HL-60 (cell line): ENCODE measurements at regions not wholly inside any gene's neighbourhood (a gene's known extent, or its start where the extent isn't known, plus 50 kb on each side); places are given as distances from the start of the nearest gene placed in this dataset.

Experiments used
- DNase-seq, 2 experiments: peaks; one replicate each; pipeline ENCODE4 v3.0.0-alpha.2; 2010 to 2020; ENCODE audit warnings: low read depth in 1 of 2, low spot score in 1 of 2
- H3K27ac ChIP-seq: fragments of 250-450 bp; sonication (Bioruptor Pico); replicated peaks from 2 replicates; pipeline ENCODE4 v1.5.1; 2020; ENCODE audit warnings: mild to moderate bottlenecking, moderate library complexity
- H3K27me3 ChIP-seq: fragments of 250-450 bp; sonication (Bioruptor Pico); 2 replicates; pipeline ENCODE4 v1.5.1; 2021; ENCODE audit warnings: mild to moderate bottlenecking, moderate library complexity; ENCODE audit not compliant: insufficient read depth, poor library complexity, severe bottlenecking
- H3K4me3 ChIP-seq: replicated peaks from 2 replicates; pipeline ENCODE4 v1.5.1; 2011; ENCODE audit warnings: mild to moderate bottlenecking, control low read depth, low read length; ENCODE audit not compliant: insufficient read depth
- GABPA ChIP-seq: IDR thresholded peaks from 2 replicates; pipeline ENCODE4 v1.6.1; 2012; ENCODE audit warnings: low read depth
- POLR2AphosphoS5 ChIP-seq: IDR thresholded peaks from 2 replicates; pipeline ENCODE4 v1.6.1; 2012; ENCODE audit warnings: low read depth
- SPI1 ChIP-seq: IDR thresholded peaks from 2 replicates; pipeline ENCODE4 v1.6.1; 2012; ENCODE audit warnings: low read depth, mild to moderate bottlenecking, borderline replicate concordance
- TF ChIP-seq, protein P1 (sequence below): IDR thresholded peaks from one replicate; pipeline ENCODE4 v1.5.1; 2011; ENCODE audit warnings: low read length, control low read depth, inconsistent platforms; ENCODE audit not compliant: insufficient read depth
- TF ChIP-seq, protein P2 (sequence below): IDR thresholded peaks from 2 replicates; pipeline ENCODE4 v1.6.1; 2012; ENCODE audit warnings: low read depth; ENCODE audit not compliant: insufficient replicate concordance

DNA sequence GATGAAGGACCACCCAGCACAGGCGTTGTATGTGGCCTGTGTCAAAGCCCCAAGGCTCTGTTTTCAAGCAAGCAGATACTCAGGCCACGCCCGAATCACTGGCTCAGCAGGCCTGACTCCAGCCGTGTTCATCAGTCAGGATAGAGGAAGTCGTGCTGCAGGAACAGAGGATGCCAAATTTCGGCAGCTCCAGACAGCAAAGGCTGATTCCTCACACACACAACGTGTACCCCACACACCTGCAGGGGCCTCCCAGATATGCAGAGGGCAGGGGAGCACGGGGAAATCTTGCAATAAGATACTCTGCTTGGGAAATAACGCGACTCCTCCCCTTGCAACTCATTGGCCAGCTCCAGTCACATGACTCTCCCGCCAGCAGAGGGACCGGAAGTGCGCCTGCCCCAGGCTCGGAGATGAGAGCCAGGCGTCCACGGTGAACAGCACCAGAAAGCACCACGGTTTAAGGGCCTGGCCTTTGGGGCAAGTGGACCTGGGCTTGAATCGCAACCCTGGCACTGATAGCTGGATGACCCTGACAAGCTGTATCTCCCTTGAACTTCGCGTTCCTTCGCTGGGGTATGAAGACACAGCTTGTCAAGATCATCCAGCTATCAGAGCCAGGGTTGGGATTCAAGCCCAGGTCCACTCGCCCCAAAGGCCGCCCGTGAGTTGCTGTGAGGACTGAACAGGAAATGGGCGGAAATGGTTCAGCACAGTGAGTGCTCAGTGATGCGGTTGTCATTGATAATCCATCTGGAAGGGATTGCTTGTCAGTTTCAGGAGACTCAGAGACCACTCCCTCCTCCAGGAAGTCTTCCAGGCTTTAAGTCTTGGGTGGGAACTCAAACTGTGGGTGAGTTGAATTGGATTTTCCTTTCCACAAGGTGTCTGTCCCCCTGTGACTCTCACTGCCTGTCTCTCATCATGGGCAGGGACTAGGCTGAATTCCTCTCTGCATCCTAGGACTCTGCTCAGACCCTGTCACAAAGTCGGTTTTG, 88.5 kb downstream of the MYEOV start:
- H3K27ac ChIP-seq, result peak overlapping the region; percentile 56
- 0 out of 2 replicates have a peak overlapping the region, but pooled peaks have one; percentile 17 for H3K4me3 ChIP-seq
- peak; percentile 85 to 88 for DNase-seq
- peak; percentile 57; the same call in 1 of the 2 replicates for TF ChIP-seq POLR2AphosphoS5
- TF ChIP-seq, protein P1, sequence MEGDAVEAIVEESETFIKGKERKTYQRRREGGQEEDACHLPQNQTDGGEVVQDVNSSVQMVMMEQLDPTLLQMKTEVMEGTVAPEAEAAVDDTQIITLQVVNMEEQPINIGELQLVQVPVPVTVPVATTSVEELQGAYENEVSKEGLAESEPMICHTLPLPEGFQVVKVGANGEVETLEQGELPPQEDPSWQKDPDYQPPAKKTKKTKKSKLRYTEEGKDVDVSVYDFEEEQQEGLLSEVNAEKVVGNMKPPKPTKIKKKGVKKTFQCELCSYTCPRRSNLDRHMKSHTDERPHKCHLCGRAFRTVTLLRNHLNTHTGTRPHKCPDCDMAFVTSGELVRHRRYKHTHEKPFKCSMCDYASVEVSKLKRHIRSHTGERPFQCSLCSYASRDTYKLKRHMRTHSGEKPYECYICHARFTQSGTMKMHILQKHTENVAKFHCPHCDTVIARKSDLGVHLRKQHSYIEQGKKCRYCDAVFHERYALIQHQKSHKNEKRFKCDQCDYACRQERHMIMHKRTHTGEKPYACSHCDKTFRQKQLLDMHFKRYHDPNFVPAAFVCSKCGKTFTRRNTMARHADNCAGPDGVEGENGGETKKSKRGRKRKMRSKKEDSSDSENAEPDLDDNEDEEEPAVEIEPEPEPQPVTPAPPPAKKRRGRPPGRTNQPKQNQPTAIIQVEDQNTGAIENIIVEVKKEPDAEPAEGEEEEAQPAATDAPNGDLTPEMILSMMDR, result no peak
- peak; percentile 76 for TF ChIP-seq SPI1
- no peaks in the 10 kb centered on the region for H3K27me3 ChIP-seq

DNA sequence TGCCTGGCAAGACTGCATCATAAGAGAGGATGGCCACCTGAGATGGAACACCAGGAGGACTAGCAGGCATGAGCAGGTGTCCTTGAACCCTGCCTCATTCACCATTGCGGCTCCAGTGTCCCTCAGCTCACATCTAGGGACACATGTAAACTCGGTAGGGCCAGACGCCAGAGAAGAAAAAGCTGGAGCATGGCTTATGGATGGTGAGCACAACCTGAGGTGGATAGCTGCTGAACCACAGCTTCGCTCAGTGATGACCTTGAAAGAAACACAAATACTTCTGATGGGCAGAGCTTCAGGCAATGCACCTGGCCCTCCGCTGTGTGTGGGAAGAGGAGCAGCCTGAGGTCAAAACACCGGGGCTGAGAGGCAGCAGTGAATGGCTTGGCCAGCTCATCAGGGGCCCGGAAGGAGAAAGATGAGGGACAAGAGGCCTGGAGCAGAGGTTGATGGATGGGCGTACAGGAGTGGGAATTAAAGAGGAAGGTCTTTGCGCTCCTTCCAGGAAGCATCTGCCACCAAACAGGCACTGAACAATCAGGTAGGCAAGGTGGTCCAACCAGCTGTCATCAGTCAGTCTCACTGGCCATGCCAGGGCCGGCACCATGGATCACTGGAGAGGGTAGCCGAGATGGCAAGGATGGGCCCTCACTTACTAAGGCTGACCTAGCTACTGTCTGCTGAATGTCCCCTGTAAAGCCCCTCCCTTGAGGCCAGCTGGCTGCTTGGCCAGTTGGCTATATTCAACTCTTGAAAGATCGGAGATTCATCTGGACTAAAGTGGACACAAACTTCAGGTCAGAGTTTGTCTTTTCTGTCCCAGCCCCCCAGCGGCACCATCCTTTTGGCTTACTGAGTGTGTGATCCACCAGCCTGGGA, 89.7 kb downstream of the MYEOV start:
- Histone ChIP-seq H3K27me3 (no peaks in the 10 kb centered on the region), H3K27ac (no peak overlapping the region), H3K4me3 (no peak overlapping the region)
- no peak for TF ChIP-seq POLR2AphosphoS5
- TF ChIP-seq, protein P1, result no peak
- no peak for TF ChIP-seq SPI1
- TF ChIP-seq, protein P2, sequence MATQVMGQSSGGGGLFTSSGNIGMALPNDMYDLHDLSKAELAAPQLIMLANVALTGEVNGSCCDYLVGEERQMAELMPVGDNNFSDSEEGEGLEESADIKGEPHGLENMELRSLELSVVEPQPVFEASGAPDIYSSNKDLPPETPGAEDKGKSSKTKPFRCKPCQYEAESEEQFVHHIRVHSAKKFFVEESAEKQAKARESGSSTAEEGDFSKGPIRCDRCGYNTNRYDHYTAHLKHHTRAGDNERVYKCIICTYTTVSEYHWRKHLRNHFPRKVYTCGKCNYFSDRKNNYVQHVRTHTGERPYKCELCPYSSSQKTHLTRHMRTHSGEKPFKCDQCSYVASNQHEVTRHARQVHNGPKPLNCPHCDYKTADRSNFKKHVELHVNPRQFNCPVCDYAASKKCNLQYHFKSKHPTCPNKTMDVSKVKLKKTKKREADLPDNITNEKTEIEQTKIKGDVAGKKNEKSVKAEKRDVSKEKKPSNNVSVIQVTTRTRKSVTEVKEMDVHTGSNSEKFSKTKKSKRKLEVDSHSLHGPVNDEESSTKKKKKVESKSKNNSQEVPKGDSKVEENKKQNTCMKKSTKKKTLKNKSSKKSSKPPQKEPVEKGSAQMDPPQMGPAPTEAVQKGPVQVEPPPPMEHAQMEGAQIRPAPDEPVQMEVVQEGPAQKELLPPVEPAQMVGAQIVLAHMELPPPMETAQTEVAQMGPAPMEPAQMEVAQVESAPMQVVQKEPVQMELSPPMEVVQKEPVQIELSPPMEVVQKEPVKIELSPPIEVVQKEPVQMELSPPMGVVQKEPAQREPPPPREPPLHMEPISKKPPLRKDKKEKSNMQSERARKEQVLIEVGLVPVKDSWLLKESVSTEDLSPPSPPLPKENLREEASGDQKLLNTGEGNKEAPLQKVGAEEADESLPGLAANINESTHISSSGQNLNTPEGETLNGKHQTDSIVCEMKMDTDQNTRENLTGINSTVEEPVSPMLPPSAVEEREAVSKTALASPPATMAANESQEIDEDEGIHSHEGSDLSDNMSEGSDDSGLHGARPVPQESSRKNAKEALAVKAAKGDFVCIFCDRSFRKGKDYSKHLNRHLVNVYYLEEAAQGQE, result no peak
- no peak for TF ChIP-seq GABPA
- no peak for DNase-seq

DNA sequence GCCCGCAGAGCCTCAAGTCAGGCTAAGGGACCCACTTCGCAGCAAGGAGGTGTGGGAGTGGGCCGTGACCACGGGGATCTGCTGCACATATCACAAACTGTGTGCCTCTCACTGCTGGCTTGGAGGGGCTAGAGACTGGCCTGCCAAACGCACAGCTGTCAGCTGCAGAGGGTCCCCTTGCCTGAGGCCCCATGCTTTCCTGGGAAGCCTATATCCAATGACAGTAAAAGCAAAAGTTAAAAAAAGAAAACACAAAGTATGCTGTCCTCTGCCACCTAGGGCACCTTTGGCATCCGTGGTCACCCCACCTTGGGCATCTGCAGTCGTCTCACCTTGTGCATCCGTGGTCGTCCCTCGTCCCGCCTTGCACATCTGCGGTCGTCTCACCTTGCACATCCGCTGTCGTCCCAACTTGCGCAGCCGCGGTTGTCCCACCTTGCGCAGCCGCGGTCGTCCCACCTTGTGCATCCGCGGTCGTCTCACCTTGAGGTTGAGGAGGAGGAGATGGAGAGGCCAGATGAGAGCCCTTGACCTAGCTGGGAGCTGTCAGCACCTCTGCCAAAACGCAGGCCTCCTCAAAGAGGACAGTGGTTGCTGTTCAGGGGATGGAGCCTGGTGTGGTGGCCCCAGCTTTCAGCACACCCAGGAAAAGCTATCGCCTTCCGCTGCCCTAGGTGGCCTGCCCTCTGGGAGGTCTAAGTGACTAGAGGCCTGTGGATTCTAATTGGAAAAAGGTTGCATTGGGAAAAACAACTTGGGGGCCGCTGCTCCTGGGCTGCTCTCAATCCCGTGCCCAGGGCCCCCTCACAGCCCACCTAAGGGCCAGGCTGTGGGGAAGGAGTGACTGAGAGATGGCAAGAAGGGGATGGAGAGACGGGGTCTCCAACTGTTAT, 90.5 kb downstream of the MYEOV start:
- no peak for DNase-seq
- TF ChIP-seq GABPA (no peak), POLR2AphosphoS5 (no peak), SPI1 (no peak)
- TF ChIP-seq, protein P1, result no peak
- TF ChIP-seq, protein P2, result no peak
- H3K27me3 ChIP-seq, result no peaks in the 10 kb centered on the region
- H3K27ac ChIP-seq, result no peak overlapping the region
- H3K4me3 ChIP-seq, result no peak overlapping the region
